Endometrium (tissue), 2 donors: ENCODE measurements at regions not wholly inside any gene's neighbourhood (a gene's known extent, or its start where the extent isn't known, plus 50 kb on each side); places are given as distances from the start of the nearest gene placed in this dataset.

Experiments
- FAIRE-seq: peaks from 2 replicates; lab custom pipeline; 2012; peaks lifted over from hg19 to GRCh38; lab: Jason Lieb, UNC
- donor health status: control.
- donor health status: control.

DNA sequence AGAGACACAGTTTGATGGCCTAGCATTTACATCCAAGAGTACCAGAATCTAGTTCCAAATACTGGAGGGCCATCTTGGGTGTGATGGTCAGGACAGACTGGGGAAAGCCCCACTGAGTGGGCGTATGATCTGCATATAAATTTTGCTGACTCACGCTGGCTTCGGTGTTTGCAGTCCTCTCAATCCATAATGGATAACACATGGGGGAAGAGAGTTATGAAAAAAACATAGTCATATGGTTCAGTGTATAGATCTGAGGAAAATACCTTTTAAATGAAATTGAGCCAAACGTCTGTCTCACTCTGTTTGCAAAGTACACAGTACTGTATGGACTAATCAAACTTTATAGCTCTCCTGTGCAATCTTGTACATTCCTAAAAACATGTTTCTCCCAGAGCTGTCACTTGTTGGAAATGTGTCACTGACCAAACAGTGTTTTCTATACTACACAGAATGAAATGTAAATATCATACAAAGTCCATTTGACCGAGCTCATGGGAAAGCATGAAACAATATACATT lies 125.3 kb upstream of the THBS1 start:
- FAIRE-seq: no peak

DNA sequence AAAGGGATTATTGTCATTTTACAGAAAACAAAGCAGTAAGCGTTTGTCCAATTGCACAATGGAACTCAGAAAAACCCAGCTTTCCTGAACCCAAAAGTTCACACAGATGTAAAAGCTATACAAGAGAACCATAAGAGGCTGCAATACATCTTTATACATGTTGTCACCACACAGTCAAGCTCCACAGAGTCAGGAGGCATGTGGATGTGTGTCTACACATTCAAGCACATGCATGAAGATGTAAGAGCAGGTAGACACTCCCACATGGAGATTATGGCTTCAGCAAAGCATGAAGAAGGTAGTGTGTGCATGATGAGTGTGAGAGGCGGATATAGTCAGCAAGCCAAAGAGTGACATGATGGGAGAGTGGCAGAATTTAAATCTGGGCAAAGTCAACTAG lies 124.7 kb upstream of the THBS1 start:
- FAIRE-seq: no peak

DNA sequence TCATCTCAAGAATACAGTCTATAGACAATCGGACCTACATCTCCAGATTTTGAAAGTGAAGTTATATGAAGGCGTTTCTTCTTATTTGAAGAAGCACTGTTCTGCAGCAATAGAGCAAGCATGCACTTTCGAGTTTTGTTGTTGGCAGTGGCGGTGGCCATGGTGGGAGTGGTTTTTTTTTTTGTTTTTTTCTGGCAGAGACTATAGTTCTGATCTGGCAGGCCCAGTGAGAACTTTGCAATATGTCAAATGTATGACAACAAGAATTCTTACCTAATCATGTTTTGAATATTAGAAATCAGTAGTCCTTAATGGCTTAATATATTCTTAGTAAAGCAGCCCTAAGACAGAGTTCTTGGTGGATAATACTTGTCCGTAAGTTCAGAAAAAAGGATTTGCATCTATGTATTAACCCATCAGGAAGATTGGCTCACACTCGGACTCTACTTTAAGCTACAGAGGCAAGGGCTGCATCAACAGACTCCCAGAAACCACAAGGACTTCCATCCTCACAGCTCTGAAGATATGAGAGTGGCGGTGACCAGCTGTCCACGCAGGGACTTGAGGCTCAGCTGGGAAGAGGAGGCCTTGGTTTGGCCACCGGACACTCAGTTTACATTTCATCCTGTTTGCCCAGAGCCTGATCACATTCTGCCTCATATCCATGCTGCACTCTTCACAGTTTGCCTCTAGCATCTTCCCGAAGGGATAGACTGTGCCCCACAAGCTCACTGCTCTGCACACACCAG lies 124.1 kb upstream of the THBS1 start:
- FAIRE-seq: no peak

DNA sequence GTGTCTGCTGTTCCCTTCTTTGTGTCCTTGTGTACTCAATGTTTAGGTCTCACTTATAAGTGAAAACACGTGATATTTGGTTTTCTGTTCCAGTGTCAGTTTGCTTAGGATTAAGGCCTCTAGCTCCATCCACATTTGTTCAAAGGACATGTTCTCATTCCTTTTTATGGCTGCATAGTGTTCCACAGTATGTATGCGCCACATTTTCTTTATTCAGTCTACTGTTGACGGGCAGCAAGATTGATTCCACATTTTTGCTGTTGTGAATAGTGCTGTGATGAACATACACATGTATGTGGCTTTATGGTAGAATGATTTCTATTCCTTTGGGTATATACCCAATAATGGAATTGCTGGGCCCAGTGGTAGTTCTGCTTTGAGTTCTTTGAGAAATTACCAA lies 122.7 kb upstream of the THBS1 start:
- no peak for FAIRE-seq

DNA sequence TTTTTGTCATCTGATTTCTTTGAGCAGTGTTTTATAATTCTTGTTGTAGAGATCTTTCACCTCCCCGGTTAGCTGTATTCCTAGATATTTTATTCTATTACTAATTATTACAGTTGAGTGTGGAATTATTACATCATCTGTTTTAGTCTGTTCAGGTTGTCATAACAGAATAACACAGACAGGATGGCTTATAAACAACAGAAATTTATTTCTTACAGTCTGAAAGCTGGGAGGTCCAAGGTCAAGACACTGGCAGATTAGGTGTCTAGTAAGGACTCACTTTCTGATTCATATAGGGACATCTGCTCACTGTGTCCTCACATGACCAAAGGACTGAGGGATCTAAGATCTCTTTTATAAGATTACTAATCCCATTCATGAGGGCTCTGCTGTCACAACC lies 121.3 kb upstream of the THBS1 start:
- no peak for FAIRE-seq

DNA sequence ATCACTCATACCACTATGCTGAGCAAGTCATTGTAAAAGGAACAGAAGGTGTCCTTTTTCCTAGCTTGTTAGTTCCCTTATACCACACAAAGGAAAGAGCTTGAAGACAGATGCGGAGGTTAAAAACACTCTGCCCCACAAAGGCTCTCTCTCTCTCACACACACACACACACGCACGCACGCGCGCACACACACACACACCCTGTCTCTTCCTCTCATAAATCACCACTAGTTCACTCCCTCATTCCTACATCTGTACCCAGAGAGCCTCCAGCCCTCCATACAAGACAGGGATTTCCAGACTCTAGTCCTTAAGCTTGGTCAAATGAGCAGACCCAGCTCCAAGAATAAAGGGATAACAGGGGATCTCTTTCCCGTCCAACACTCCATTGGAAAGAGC lies 120.1 kb upstream of the THBS1 start:
- FAIRE-seq: no peak

DNA sequence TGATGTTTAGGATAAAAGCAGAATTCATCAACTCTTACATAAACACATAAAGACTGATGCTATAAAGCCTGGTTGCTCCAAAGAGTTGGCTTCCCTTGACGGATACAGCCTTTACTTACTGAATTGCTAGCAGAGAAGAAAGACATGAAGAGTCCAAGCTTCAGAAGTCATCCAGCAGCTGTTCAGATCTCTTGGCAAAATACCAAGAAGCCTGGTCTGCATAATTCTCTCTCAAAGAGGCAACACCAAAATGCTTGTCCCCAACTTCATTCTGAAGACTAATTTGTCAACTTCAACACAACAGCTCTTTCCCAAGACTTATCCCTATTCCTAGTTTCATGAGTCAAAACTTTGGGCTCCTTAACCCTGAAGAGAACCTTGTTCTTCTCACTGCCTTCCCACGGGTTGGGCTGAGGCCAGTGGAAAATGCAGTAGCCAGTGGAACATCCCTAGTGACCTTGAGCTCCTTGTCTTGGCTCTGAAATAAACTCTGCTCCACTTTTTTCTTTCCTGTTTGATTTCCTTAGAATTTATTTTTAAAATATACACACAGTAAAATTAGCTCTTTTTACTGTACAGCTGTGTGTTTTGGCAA lies 119.2 kb upstream of the THBS1 start:
- FAIRE-seq: no peak

DNA sequence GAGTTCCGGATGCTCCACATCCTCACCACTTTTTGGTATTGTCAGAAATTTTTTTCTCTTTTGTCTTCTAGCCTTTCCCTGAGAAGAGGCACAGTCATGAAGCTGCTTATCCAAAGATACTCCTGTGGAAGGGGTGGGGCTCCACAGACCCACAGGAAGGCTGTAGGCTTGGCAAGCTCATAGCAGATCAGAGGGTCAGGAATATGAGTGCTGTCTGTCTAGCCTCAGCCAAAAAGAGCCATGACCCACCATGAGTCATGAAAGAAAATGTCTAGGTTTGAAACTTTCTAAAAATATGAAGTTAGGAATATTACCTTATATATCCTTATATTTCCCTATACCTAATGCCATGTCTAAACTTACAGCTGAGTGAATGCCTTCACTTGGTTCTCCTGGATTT lies 118.2 kb upstream of the THBS1 start:
- FAIRE-seq: no peak

DNA sequence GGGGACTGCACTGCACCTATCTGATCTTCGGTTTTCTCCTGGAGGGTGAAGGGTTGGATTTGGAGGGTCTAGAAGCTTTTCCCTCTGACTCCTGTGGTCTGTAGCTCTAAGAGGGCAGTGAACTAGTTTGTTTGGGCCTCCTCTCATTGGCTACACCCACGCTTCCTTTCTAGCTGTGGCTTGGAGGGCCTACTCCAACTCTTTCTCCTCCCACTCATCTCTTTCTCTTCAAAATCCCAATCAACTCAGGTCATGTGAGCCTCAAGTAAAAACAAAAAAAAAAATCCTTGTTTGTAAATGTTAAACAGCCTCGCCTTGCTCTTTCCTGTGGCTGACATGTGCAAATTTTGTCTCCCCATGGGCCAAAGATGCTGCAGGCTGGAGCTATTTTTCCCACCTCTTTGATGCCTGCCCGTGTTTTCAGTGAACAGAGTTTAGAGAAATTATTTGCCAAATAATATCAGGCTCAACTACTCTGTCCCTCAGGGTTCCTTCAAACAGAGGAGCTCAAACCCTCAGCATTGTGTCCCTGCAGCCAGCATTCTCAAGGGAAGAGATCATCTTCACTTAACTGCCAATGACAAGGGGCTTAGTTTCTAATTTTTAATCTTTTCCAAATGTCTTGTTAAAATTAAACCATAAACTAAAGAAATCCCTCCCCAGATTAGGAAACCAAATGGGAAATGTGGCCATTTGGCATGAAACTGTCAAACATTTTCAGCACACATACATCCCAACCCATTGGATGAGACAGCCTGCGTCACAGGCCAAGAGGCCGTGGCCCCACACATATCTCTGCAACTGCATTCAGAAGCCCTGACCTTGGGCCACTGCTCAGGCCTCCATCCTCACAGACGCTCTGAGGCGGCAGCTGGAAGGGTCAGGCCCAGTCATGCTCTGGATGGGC lies 114.8 kb upstream of the THBS1 start:
- FAIRE-seq: peak; percentile 33

DNA sequence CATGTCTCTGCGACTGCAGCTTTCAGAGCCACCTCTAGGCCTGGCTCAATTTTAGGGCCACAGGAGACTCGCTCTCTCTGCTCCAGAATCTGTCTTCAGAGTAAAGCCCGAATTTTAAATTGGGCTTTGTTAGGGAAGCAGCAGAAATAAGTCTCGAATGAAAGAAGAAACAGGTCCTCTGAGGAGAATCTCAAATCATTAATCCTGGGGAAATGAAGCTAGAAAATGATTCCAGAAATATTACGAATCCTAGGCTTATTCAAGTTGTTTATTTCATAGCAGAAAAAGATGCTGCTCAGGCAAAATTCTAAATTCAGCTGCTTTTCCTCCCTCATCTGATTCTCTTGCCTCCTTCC lies 114.2 kb upstream of the THBS1 start:
- FAIRE-seq: no peak

DNA sequence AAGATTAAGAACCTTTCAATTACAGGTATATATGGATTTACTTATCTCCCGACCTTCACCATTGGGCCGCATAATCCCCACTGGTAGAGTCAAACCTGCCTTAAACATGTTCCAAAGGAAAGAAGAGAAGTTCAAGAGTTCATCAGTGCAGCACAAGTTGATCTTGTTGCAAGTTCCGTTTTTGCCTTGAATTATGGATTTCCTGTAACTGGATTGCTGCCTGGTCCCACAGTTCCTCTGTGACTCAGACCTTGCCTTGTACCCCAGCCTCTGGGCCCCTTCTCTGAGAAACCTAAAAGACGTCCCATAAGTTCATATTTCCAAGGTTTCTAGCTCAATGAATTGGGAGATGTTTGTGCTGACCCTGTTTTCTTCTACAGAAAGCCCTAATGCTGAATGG lies 112.5 kb upstream of the THBS1 start:
- no peak for FAIRE-seq

DNA sequence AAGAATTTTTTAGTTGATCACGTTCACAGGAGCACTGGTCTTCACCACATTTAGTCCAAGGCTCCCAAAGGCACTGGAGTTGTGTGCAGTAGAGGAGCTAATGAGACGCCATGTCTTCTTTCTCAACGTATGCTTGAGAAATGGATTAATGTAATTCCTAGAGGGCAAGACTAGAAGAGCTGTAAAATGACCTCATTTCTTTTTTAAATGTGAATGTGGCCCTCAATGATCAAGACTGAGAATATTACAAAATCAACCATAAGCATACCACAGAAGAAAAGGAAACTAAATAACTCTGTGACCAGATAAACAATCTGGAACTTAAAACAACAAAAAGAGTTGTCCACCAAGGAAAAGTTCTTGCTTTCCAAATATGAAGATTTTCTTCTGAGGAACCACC lies 112.1 kb upstream of the THBS1 start:
- no peak for FAIRE-seq

DNA sequence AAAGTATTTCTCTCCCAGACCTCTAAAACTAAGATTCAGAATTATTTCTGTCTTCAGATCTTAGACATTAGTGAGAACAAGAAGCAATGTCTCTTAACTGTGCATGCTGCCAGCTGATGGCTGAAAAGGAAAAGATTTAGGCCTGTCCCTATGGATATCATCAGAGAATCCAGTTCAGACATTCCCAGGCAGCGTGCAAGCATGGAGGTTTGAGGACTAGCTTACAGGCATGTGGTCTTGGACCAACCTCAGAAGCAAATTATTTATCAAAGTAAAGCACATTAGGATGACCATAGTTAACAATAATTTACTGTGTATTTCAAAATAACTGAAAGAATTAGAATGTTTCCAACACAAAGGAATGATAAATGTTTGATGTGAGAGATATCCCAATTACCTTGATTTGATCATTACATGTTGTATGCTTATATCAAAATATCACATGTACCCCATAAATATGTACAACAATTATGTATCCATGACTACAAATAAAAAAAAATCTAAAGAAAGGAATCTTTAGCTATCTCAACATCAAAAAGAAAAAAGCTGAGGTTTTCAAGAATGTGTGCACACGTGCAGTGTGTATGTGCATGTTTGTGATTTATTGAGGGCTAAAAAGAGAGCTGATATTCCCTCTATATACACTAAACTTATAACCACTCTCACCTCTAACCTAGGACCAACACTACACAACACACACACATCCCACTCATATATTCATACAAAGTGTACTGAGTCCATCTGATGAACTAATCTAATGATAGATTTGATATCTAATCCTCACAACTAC lies 108.9 kb upstream of the THBS1 start:
- FAIRE-seq: peak; percentile 33

DNA sequence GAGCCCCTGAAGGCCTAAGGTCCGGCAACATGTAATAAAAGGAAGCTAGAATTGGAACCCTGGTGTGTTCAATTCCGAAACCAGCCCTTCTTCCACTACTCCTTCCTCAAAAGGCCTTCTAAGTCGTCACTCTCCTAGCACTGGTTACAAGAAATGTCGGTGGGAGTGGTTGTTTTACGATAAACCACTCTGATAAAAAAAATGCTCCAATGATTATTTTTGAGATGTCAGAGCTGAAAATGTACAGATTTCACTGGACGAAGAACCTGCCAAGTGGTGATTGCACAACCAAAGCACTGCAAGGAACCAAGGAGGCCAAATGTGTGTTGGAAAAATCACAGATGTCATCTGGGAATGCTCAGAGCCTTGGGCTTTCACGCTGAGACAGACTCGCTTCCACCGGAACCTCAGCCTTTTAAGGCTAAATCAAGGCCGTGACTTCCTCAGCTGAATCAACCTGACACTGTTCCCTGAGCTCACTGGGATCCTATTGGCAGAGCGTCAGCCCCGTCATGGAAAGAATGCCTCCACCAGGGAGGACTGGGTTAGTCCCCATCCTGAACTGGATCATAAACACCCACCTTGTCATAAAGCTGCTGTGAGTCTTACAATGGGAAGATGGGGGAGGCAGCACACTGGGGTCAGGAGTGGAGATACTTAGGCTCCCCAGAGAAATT lies 108.1 kb upstream of the THBS1 start:
- peak; percentile 98 for FAIRE-seq

DNA sequence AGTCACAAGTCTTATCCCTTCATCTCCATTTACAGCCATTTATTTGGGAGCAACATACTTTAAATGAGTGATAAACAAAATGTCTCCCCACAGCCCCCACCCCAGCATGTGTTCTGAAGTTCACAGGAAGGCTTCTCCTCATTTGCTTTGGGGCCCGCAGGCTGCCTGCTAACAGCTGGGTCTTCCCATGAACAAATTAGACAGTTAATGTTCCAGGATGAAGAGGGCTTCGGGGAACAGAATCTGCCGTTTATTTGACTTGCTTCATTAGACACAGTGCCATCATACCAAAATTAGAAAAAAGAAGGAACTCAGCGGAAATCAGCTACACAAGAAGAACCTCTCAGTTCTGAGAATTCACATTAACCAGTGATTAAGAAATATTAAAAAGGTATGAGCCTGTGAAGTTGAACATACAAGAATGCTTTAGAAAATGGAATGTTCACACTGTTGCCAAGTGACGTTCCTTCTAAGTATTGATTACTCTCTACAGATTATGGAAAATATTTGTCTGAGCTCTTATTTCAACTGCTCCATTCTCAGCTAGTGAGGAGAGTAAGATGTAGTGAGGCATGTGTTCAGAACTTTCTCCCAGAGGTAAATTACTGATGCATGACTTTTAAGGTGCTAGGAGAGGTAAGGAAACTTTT lies 107.5 kb upstream of the THBS1 start:
- no peak for FAIRE-seq

DNA sequence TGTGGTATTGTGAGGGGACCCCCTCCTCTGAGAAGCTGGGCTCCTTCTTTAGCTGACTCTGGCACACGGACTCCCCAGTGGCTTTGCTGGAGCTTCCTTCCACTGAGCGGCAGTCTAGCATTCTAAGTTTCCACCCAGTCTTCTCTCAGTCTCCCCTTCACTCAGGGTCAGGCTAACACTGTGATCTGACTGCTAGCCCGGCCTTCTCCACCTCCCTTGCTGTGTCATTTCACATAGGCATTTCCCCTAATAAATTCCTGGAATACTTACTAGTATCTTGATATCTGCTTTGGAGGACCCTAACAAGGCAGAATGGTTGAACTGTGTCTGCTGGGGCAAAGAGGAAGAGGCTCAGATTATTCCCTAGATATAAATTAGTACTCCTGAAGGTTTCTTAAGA lies 106.2 kb upstream of the THBS1 start:
- FAIRE-seq: no peak

DNA sequence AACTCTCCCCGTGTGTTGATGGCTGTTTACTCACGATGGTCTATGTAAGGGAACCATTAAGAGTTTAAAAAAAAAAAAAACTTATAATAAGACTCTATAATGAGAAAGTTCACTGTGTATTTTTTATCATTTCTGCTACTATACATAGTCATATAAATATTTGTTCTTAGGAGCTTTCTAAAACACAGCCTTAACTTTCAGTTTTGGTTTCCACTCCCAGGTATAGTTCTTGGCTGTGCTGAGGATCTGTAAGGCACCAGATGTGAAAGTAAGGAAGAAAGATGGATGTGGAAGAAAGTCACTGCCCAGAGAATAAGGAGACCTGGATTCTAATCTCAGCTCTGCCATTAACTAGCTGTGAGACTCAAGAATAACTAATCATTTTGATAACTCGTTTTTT lies 101.9 kb upstream of the THBS1 start:
- FAIRE-seq: no peak

DNA sequence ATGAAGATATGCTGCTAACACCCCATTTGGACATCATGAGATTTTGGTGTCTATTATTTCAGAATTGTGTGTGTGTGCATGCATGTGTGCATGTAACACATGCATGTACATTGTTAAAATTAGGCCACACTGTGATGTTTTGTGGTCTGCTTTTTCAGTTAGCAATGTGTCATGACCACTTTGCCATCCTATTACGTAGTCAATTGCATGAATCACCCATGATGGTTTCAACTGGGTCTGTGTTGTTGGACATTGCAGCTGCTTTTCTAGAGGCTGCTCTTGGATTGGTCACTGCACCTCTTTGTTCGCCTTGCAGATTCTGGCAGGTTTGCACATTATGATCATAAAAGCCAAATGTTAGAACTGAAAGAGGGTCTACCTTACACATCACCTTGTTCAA lies 101.0 kb upstream of the THBS1 start:
- FAIRE-seq: no peak

DNA sequence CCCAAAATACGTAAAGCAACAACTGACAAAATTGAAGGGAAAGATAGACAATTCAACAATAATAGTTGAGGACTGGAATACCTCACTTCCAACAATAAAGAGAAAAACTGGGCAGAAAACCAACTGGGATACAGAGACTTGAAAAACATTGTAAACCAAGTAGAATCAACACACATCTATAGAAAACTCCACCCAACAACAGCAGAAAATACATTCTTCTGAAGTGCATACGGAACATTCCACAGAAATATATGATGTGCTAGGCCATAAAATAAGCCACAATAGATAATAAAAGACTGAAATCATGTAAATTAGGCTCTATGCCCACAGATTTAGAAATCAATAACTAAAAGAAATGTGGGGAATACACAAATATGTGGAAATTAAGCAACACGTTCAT lies 98.4 kb upstream of the THBS1 start:
- FAIRE-seq: no peak

DNA sequence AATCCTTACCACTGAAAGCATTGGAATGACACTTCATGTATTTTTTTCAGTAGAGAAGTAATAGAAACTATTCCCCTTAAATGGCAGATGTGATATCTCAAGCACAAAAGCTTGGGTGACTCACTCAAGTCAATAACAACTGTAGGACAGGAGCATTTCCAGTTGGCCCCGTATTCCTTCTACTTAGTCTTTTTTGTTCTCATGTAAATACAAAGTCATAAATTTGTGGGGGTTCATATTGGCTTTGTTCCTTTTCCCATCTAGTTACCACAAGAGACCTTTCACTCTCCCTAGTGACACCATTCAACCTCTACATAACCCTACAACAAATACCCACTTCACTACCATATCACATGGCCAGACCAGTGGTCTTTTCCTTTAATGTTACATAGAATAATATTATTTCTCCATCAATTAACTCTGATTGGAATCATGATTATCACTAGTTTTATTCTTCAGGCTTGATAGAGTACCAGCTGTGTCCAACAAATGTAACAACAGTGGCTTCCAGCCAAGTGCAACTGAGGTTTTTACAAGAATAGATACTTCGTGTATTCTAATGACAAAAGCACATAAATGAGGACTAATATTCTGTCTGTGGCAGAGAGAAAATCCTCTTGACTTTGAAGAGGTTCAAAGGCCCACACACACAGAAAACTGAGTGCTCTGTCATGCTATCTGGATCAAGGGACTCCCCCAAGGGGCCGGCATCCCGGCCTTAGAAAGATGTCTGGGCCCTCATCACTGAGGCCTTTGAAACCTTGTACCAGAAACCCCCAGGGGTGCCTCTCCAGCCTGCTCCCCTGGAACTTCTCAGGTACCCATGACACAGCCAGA lies 94.0 kb upstream of the THBS1 start:
- no peak for FAIRE-seq

DNA sequence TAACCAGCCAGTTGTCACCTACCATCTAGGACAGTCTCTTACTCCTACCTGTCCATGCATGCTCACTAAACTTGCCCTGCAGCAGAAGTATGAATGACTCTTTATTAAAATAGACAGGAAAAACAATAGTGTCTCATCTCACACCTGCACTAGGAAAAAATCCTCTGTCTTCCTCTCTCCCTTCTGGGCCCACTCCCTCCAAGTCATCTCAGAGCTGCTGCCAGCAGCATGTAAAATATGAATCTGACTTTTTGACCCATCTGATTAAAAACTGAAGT lies 93.5 kb upstream of the THBS1 start:
- no peak for FAIRE-seq
